HepG2 (cell line): ENCODE measurements at regions not wholly inside any gene's neighbourhood (a gene's known extent, or its start where the extent isn't known, plus 50 kb on each side); places are given as distances from the start of the nearest gene placed in this dataset.
A peak's percentile ranks its signal among the peaks of the same experiment; 100 is the strongest.

Experiments used
- ATAC-seq: fragments of 200-7000 bp; cut with Tn5 transposase; 3 replicates; pipeline ENCODE4 v1.9.1; 2020; ENCODE audit warnings: mild to moderate bottlenecking, moderate library complexity
- BruUV-seq: library from RNA; stranded (reverse); fragments of 400-500 nt; replicated peaks from 2 replicates; lab custom pipeline; 2021; lab: Mats Ljungman, UMichigan
- CTCF ChIA-PET: fragments of 300-600 bp; formaldehyde crosslinking; extraction: SDS; loops from one replicate; lab custom pipeline; 2021; ENCODE audit warnings: low total read pairs, inconsistent platforms, low intra/inter-chr PET ratio; lab: Yijun Ruan, JAX
- POLR2A ChIA-PET: fragments of 350-600 bp; sonication (Branson Sonifier 250); formaldehyde crosslinking; loops from one replicate; lab custom pipeline; 2020; ENCODE audit warnings: antibody characterized with exemption, inconsistent platforms; lab: Yijun Ruan, JAX
- DNase-seq: peaks from one replicate; pipeline ENCODE4 v3.0.0-alpha.2; 2015; ENCODE audit warnings: low spot score
- FAIRE-seq: peaks from 3 replicates; lab custom pipeline; 2011; peaks lifted over from hg19 to GRCh38; lab: Jason Lieb, UNC
- H2AFZ ChIP-seq: one replicate; pipeline ENCODE4 v1.6.1; 2011; ENCODE audit warnings: low read length, inconsistent platforms
- H3K27ac ChIP-seq: fragments of 300-600 bp; 3 replicates; pipeline ENCODE4 v1.8.0; 2011; ENCODE audit warnings: mixed run types, mild to moderate bottlenecking, mixed read lengths, low read length, inconsistent platforms; ENCODE audit not compliant: insufficient read depth; ENCODE audit errors: extremely low read length
- H3K27me3 ChIP-seq, 2 experiments: fragments of 200-600 bp in 1 of 2; 2 replicates in 1 of 2; 3 replicates in 1 of 2; pipeline versions ENCODE4 v1.6.0 to v1.8.0; 2011; ENCODE audit warnings: low read length in 2 of 2, mild to moderate bottlenecking in 2 of 2, moderate library complexity in 2 of 2, inconsistent platforms in 1 of 2; ENCODE audit not compliant: insufficient read depth in 2 of 2, control insufficient read depth in 1 of 2
- H3K36me3 ChIP-seq, 2 experiments: fragments of 200-600 bp in 1 of 2; replicated peaks in 1 of 2; 2 replicates in 1 of 2; 3 replicates in 1 of 2; pipeline versions ENCODE4 v1.5.1 to v1.8.0; 2011; ENCODE audit warnings: low read length in 2 of 2, inconsistent platforms in 1 of 2; ENCODE audit not compliant: insufficient read depth in 2 of 2, control insufficient read depth in 1 of 2
- H3K4me1 ChIP-seq: 2 replicates; pipeline ENCODE4 v1.5.1; 2012; ENCODE audit warnings: low read length, inconsistent platforms; ENCODE audit not compliant: insufficient read depth
- H3K4me2 ChIP-seq: 2 replicates; pipeline ENCODE4 v1.6.0; 2011; ENCODE audit warnings: low read depth, low read length, inconsistent platforms
- H3K4me3 ChIP-seq, 3 experiments: fragments of 200-600 bp in 1 of 3; sonication (generic), shearing (Covaris generic) in 1 of 3; replicated peaks in 1 of 3; 2 replicates each; pipeline ENCODE4 v1.5.1; 2011 to 2016; ENCODE audit warnings: low read length in 3 of 3, inconsistent platforms in 2 of 3, low read depth in 2 of 3, mild to moderate bottlenecking in 2 of 3, control low read depth in 1 of 3, mixed read lengths in 1 of 3; ENCODE audit not compliant: insufficient read depth in 1 of 3
- H3K79me2 ChIP-seq: one replicate; pipeline ENCODE4 v1.6.1; 2011; ENCODE audit warnings: low read length, inconsistent platforms; ENCODE audit not compliant: insufficient read depth
- H3K9ac ChIP-seq: 2 replicates; pipeline ENCODE4 v1.6.0; 2011; ENCODE audit warnings: mild to moderate bottlenecking, low read depth, low read length, inconsistent platforms; ENCODE audit not compliant: insufficient read depth
- H3K9me3 ChIP-seq: 2 replicates; pipeline ENCODE4 v1.5.1; 2012; ENCODE audit warnings: mild to moderate bottlenecking, low read length
- H4K20me1 ChIP-seq: 2 replicates; pipeline ENCODE4 v1.6.0; 2011; ENCODE audit warnings: inconsistent platforms, mild to moderate bottlenecking, low read length, moderate library complexity; ENCODE audit not compliant: insufficient read depth
- ASH2L ChIP-seq: fragments of 300-600, 200-600 bp; sonication (generic); IDR thresholded peaks from 2 replicates; pipeline ENCODE4 v1.7.0; 2017; ENCODE audit warnings: low read depth, mild to moderate bottlenecking, moderate library complexity, mixed read lengths, low read length; ENCODE audit not compliant: insufficient read length
- NAIF1 ChIP-seq: sonication (generic); formaldehyde crosslinking; IDR thresholded peaks from 2 replicates; pipeline ENCODE4 v1.5.0; 2020; ENCODE audit warnings: mild to moderate bottlenecking, missing genetic modification reagents, borderline replicate concordance
- NRL ChIP-seq: sonication (generic); formaldehyde crosslinking; IDR thresholded peaks from 2 replicates; pipeline ENCODE4 v1.5.0; 2020; ENCODE audit warnings: missing genetic modification reagents, mild to moderate bottlenecking, moderate library complexity, borderline replicate concordance
- REST ChIP-seq, 2 experiments: IDR thresholded peaks; 2 replicates each; pipeline ENCODE4 v1.6.1; 2011 to 2012; ENCODE audit warnings: low read length in 2 of 2, borderline replicate concordance in 1 of 2, low read depth in 1 of 2, mild to moderate bottlenecking in 1 of 2, moderate library complexity in 1 of 2
- SAP130 ChIP-seq: IDR thresholded peaks from 2 replicates; pipeline ENCODE4 v1.6.1; 2016; ENCODE audit warnings: low read depth
- SATB2 ChIP-seq: sonication (generic); formaldehyde crosslinking; IDR thresholded peaks from 2 replicates; pipeline ENCODE4 v1.5.0; 2020; ENCODE audit warnings: missing genetic modification reagents
- SMAD9 ChIP-seq: sonication (generic); formaldehyde crosslinking; IDR thresholded peaks from 2 replicates; pipeline ENCODE4 v1.5.1; 2020; ENCODE audit warnings: mild to moderate bottlenecking, missing genetic modification reagents
- TBX2 ChIP-seq: sonication (generic); formaldehyde crosslinking; IDR thresholded peaks from 2 replicates; pipeline ENCODE4 v1.5.0; 2020; ENCODE audit warnings: missing genetic modification reagents, mild to moderate bottlenecking, borderline replicate concordance
- TMF1 ChIP-seq: sonication (generic); formaldehyde crosslinking; IDR thresholded peaks from 2 replicates; pipeline ENCODE4 v1.8.1; 2022; ENCODE audit warnings: low read depth, missing genetic modification reagents
- UBTF ChIP-seq: sonication (generic); formaldehyde crosslinking; IDR thresholded peaks from 2 replicates; pipeline ENCODE4 v1.4.0; 2020; ENCODE audit warnings: mild to moderate bottlenecking, missing genetic modification reagents
- ZNF12 ChIP-seq: sonication (generic); formaldehyde crosslinking; IDR thresholded peaks from 2 replicates; pipeline ENCODE4 v1.5.0; 2020; ENCODE audit warnings: missing genetic modification reagents
- ZNF33B ChIP-seq: sonication (generic); formaldehyde crosslinking; IDR thresholded peaks from 2 replicates; pipeline ENCODE4 v1.5.1; 2020; ENCODE audit warnings: mild to moderate bottlenecking, missing genetic modification reagents
- ZNF501 ChIP-seq: sonication (generic); formaldehyde crosslinking; IDR thresholded peaks from 2 replicates; pipeline ENCODE4 v1.5.1; 2020; ENCODE audit warnings: mild to moderate bottlenecking, moderate library complexity, missing genetic modification reagents
- WGBS: methylation state at CpG from one replicate; pipeline ENCODE4 v1.1.6; 2017; ENCODE audit warnings: low lambda C conversion rate; 5-methylcytosine and 5-hydroxymethylcytosine counted together
- in situ Hi-C: cut with HindIII; loops from 2 replicates; pipeline ENCODE4 v1.10.0; 2017; ENCODE audit warnings: low pct_unique_long_range_greater_than_20kb; ENCODE audit not compliant: extremely low pct_ligation_motif_present
- intact Hi-C: fragments of 100-400 bp; cut with micrococcal nuclease; formaldehyde crosslinking; loops from one replicate; pipeline ENCODE4 v1.10.0; 2022; ENCODE audit not compliant: unreplicated experiment

GRCh38 chr3:16075647-16076046, 98.8 kb upstream of the GALNT15 start:
- Histone ChIP-seq H4K20me1 (no peaks in the 10 kb centered on the region), H3K4me1 (peaks cover 10% of the 10 kb centered on the region), H3K9ac (no peak overlapping the region), H3K4me2 (no peak overlapping the region), H3K36me3 (no peaks in the 10 kb centered on the region), H3K4me3 (no peak overlapping the region), H3K27ac (no peak overlapping the region)
- BruUV-seq: no TSS peak
- POLR2A ChIA-PET: no interaction called here
- no peak for ATAC-seq
- in situ Hi-C loops: no loop called here
- WGBS: 2% methylated on average over 4 of the region's 4 CpGs
- no peak for FAIRE-seq
- TF ChIP-seq TMF1 (no peak), SAP130 (CRISPR knock-in tag) (no peak), SMAD9 (CRISPR knock-in tag) (no peak), SATB2 (CRISPR knock-in tag) (no peak), ASH2L (no peak), TBX2 (no peak), UBTF (no peak)
- TF ChIP-seq, all 625 proteins: peak for 0
- Histone ChIP-seq H3K79me2 (no peaks in the 10 kb centered on the region), H2AFZ (no peak overlapping the region), H3K9me3 (peaks cover 13% of the 10 kb centered on the region), H3K27me3 (no peaks in the 10 kb centered on the region; a peak in 1 of 5 replicates)
- DNase-seq: no peak
- intact Hi-C loops: no loop called here
- CTCF ChIA-PET: no interaction called here

GRCh38 chr3:16076564-16076963, 97.9 kb upstream of the GALNT15 start:
- Histone ChIP-seq H3K4me1 (peaks cover 1% of the 10 kb centered on the region), H3K4me2 (no peak overlapping the region), H4K20me1 (no peaks in the 10 kb centered on the region), H3K4me3 (no peak overlapping the region), H3K9me3 (peaks cover 22% of the 10 kb centered on the region), H3K36me3 (no peaks in the 10 kb centered on the region), H3K9ac (no peak overlapping the region), H3K27ac (no peak overlapping the region), H2AFZ (no peak overlapping the region), H3K79me2 (no peaks in the 10 kb centered on the region), H3K27me3 (no peaks in the 10 kb centered on the region; a peak in 1 of 5 replicates)
- CTCF ChIA-PET: no interaction called here
- intact Hi-C loops: no loop called here
- no peak for FAIRE-seq
- no TSS peak for BruUV-seq
- no peak for DNase-seq
- in situ Hi-C loops: no loop called here
- POLR2A ChIA-PET: no interaction called here
- no peak for ATAC-seq
- 25% methylated on average over 2 of the region's 2 CpGs for WGBS
- peak; percentile 95 for TF ChIP-seq ZNF12 (CRISPR knock-in tag)
- TF ChIP-seq NRL (CRISPR knock-in tag): no peak
- no peak for TF ChIP-seq ZNF33B (CRISPR knock-in tag)
- TF ChIP-seq NAIF1 (CRISPR knock-in tag): no peak
- no peak for TF ChIP-seq REST (IDR thresholded peaks at IDR 0.05; ENCODE audit: borderline replicate concordance in 1 of 2, low read depth in 1 of 2, low read length in 2 of 2)
- TF ChIP-seq ZNF501 (CRISPR knock-in tag): no peak
